ENCODE measurements at regions not wholly inside any gene's neighbourhood (a gene's known extent, or its start where the extent isn't known, plus 50 kb on each side); places are given as distances from the start of the nearest gene placed in this dataset.

DNA sequence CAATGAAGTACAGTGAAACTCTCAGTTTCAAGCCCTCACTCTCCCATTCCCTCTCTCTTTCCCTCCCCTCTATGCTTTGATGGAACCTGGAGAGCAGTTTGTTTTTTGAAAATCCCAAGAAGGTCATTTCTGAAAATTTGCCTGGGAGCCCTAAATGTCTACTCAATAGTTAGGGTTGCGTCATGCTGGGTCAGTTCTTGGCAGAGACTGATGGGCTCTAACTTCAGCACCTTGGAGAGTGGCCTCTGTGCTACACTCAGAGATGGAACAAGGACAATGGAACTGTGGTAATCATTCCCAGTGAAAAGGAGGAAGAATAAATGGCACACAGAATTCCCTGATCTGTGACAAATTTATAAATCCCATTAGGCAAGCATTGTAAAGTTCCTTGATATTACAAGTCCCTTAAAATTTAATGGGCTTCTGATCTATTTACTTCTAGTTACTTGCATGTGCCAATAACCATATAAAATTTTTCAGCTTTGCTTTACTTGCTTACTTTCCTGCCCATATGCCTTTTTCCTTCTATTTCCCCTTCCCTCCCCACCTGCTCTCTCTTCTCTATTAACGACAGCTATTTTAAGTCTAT is 182.9 kb upstream of the KCND3 start:
- H3K4me3 ChIP-seq (ENCODE audit: low read depth, low read length) = no peak overlapping the region
- TF ChIP-seq, protein P1, sequence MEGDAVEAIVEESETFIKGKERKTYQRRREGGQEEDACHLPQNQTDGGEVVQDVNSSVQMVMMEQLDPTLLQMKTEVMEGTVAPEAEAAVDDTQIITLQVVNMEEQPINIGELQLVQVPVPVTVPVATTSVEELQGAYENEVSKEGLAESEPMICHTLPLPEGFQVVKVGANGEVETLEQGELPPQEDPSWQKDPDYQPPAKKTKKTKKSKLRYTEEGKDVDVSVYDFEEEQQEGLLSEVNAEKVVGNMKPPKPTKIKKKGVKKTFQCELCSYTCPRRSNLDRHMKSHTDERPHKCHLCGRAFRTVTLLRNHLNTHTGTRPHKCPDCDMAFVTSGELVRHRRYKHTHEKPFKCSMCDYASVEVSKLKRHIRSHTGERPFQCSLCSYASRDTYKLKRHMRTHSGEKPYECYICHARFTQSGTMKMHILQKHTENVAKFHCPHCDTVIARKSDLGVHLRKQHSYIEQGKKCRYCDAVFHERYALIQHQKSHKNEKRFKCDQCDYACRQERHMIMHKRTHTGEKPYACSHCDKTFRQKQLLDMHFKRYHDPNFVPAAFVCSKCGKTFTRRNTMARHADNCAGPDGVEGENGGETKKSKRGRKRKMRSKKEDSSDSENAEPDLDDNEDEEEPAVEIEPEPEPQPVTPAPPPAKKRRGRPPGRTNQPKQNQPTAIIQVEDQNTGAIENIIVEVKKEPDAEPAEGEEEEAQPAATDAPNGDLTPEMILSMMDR (IDR thresholded peaks at IDR 0.05; ENCODE audit: low read depth, low read length) = no peak
- TF ChIP-seq, protein P2, sequence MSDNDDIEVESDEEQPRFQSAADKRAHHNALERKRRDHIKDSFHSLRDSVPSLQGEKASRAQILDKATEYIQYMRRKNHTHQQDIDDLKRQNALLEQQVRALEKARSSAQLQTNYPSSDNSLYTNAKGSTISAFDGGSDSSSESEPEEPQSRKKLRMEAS (IDR thresholded peaks at IDR 0.05; ENCODE audit: low read depth, low read length) = no peak
- TF ChIP-seq POLR2A (IDR thresholded peaks at IDR 0.05; ENCODE audit: extremely low read depth, insufficient read length) (no peak), MYC (IDR thresholded peaks at IDR 0.05; ENCODE audit: low read depth, low read length) (no peak)
- peak; percentile 63 for DNase-seq (ENCODE audit: low read depth)

DNA sequence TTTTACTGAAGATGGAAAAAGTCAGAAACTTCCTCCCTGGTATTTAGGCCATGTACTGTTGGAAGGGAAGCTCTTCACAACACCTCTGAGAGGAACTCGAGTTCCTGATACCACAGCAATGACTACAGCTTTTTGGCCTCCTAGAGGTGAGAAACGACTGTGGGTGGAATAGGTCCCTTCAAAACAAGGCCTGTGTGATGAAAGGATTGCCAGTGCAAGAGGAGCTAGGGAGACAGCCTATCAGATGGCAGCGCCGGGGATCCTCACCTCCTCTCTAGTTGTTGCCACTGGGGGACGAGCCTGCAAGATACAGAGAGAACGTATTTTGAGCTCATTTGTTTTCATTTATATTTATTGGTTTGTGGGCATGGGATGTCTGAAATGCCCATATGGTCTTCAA is 187.8 kb upstream of the KCND3 start:
- DNase-seq (ENCODE audit: low read depth) = no peak
- TF ChIP-seq, protein P2 (IDR thresholded peaks at IDR 0.05; ENCODE audit: low read depth, low read length) = no peak
- TF ChIP-seq MYC (IDR thresholded peaks at IDR 0.05; ENCODE audit: low read depth, low read length) (no peak), POLR2A (IDR thresholded peaks at IDR 0.05; ENCODE audit: extremely low read depth, insufficient read length) (no peak)
- TF ChIP-seq, protein P1 (IDR thresholded peaks at IDR 0.05; ENCODE audit: low read depth, low read length) = no peak

DNA sequence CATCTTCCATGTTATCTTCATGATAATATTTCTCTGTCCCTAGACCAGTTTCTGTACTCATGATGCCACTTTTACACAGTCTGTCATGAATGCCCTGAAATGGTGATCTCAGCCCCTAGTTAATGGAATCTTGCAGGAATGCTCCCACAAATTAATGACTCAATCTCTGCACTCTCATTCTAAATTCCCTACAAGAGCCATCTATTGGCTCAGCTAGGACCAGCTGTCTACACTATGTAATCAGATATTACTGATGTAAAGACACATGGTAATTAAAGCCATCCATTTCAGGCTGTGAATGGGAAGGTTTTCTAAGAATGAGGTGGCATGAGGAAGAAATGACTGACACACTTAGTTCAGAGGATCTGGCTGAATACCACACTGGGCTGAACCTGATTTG is 199.1 kb upstream of the KCND3 start:
- TF ChIP-seq, protein P2 (IDR thresholded peaks at IDR 0.05; ENCODE audit: low read depth, low read length) = no peak
- no peak for TF ChIP-seq MYC (IDR thresholded peaks at IDR 0.05; ENCODE audit: low read depth, low read length)
- TF ChIP-seq POLR2A (IDR thresholded peaks at IDR 0.05; ENCODE audit: extremely low read depth, insufficient read length) = no peak
- TF ChIP-seq, protein P1 (IDR thresholded peaks at IDR 0.05; ENCODE audit: low read depth, low read length) = no peak
- H3K4me3 ChIP-seq (ENCODE audit: low read depth, low read length) = no peak overlapping the region
- no peak for DNase-seq (ENCODE audit: low read depth)

More for the DNA sequence above, 187.8 kb upstream of the KCND3 start:
- no peak overlapping the region for H3K4me3 ChIP-seq (ENCODE audit: low read depth, low read length)

DNA sequence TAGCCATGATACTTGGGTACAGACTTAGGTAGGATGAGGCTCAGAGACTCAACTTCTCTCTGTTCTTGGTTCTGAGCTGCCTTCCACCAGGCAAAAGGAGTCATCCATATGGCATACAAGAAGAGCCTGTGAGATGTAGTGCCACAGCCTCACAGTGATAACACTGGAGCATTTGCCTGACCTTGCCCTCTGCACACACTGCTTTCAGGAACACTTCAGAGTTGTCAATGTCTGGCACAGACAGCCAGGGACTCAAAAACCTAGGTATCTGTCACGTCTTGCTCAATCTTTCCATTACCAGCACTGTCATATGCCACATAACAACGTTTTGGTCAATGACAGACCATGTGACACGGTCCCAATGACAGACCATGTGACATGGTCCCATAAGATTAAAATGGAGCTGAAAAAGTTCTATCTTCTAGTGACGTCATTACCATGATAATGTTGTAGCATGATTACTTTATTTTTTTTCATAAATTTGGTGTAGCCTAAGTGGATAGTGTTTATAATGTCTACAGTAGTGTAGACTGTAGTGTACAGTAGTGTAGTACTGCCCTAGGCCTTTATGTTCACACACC is 199.9 kb upstream of the CTTNBP2NL start:
- no peak overlapping the region for H3K4me3 ChIP-seq (ENCODE audit: low read depth, low read length)
- no peak for DNase-seq (ENCODE audit: low read depth)
- no peak for TF ChIP-seq POLR2A (IDR thresholded peaks at IDR 0.05; ENCODE audit: extremely low read depth, insufficient read length)

DNA sequence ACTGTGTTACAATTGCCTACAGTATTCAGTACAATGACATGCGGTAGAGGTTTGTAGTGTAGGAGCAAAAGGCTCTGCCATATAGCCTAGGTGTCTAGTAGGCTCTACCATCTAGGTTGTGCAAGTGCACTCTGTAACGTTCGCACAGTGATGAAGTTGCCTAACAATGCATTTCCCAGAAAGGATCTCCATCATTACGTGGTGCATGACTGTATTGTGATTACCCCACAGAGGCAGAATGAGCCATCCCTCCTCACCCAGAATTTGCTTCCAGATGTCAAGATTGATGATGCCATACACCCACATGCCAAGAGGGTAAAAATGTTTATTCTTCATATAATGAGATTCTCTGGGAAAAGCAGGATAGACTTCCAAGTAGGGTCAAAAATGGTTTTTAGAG is 199.3 kb upstream of the CTTNBP2NL start:
- DNase-seq (ENCODE audit: low read depth) = no peak
- no peak overlapping the region for H3K4me3 ChIP-seq (ENCODE audit: low read depth, low read length)
- no peak for TF ChIP-seq MYC (IDR thresholded peaks at IDR 0.05; ENCODE audit: low read depth, low read length)

DNA sequence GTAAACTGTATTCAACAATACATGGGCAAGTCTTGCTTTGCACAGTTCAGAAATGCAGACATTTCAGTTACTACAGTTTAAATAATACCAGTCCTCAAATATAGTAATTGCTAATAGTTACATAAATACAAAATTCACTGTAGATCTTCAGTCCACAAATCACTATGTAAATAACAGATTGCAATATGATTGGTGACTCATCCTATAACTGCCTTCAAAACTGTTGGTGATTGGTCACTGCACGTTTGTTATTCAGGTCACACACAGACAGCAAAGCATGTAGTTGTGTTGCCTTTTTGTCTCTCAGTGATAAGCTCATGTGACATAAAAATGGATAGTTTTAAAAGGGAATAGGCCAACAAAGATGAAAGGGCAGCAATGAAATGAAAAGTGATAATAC is 186.5 kb upstream of the CTTNBP2NL start:
- TF ChIP-seq POLR2A (IDR thresholded peaks at IDR 0.05; ENCODE audit: extremely low read depth, insufficient read length) (no peak), MYC (IDR thresholded peaks at IDR 0.05; ENCODE audit: low read depth, low read length) (no peak)
- TF ChIP-seq, protein P1 (IDR thresholded peaks at IDR 0.05; ENCODE audit: low read depth, low read length) = no peak
- TF ChIP-seq, protein P2 (IDR thresholded peaks at IDR 0.05; ENCODE audit: low read depth, low read length) = no peak
- DNase-seq (ENCODE audit: low read depth) = no peak
- H3K4me3 ChIP-seq (ENCODE audit: low read depth, low read length) = no peak overlapping the region

DNA sequence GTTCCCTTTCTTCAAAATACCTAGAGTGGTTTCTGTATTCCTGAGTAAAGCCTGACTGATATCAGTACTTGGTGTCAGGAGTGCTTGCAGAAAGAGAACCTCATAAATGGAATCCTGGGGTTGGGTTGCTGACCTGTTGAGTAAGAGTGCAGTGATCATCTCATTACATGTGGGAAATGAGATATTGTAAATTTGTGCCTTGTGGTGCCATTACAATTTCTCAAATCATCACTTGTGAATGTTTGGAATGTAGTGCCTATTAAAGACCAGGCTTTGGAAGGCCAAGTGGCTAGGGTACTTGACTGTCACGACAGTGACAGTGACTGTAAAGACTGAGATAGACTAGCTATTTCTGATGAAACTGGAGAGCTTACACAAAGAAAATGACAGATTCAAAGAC is 176.7 kb upstream of the CTTNBP2NL start:
- no peak overlapping the region for H3K4me3 ChIP-seq (ENCODE audit: low read depth, low read length)
- DNase-seq (ENCODE audit: low read depth) = no peak
- TF ChIP-seq MYC (IDR thresholded peaks at IDR 0.05; ENCODE audit: low read depth, low read length) = no peak
- TF ChIP-seq, protein P2 (IDR thresholded peaks at IDR 0.05; ENCODE audit: low read depth, low read length) = no peak
- TF ChIP-seq, protein P1 (IDR thresholded peaks at IDR 0.05; ENCODE audit: low read depth, low read length) = no peak
